ENCODE measurements at regions not wholly inside any gene's neighbourhood (a gene's known extent, or its start where the extent isn't known, plus 50 kb on each side); places are given as distances from the start of the nearest gene placed in this dataset.
"Not testable (repeated sequence)": the region's sequence is repeated elsewhere in the genome, so short reads cannot be mapped to it uniquely, and the experiment has no call there.

- not testable (repeated sequence) for DNase-seq (ENCODE audit: low read depth in 4 of 6, low spot score in 6 of 6)
- WGBS (ENCODE audit: insufficient coverage), result 93% methylated on average over 3 of the region's 7 CpGs
These were observed 158.8 kb downstream of the SPATA31A6 start for GRCh38 chr9:42342297-42342696.

GRCh38 chr9:42344508-42344907, 161.0 kb downstream of the SPATA31A6 start:
- not testable (repeated sequence) for H3K36me3 ChIP-seq (ENCODE audit: control insufficient read depth, insufficient read depth, low read length); H3K4me1 ChIP-seq (ENCODE audit: control insufficient read depth, insufficient read depth, low read length); H3K4me3 ChIP-seq (ENCODE audit: low read depth, low read length); H3K27ac ChIP-seq (ENCODE audit: low read depth, low read length); DNase-seq (ENCODE audit: low read depth in 4 of 6, low spot score in 6 of 6); H3K27me3 ChIP-seq (ENCODE audit: control insufficient read depth, insufficient read depth, low read length); H3K9me3 ChIP-seq (ENCODE audit: control insufficient read depth, insufficient read depth, low read length)
- WGBS (ENCODE audit: insufficient coverage), result 99% methylated on average over 5 of the region's 6 CpGs

More at GRCh38 chr9:42342297-42342696, 158.8 kb downstream of the SPATA31A6 start:
- not testable (repeated sequence) for H3K4me3 ChIP-seq (ENCODE audit: low read depth, low read length); H3K4me1 ChIP-seq (ENCODE audit: control insufficient read depth, insufficient read depth, low read length); H3K36me3 ChIP-seq (ENCODE audit: control insufficient read depth, insufficient read depth, low read length); H3K27ac ChIP-seq (ENCODE audit: low read depth, low read length); H3K9me3 ChIP-seq (ENCODE audit: control insufficient read depth, insufficient read depth, low read length); H3K27me3 ChIP-seq (ENCODE audit: control insufficient read depth, insufficient read depth, low read length)

GRCh38 chr9:42346916-42347315, 163.5 kb downstream of the SPATA31A6 start:
- not testable (repeated sequence) for DNase-seq (ENCODE audit: low read depth in 4 of 6, low spot score in 6 of 6); H3K4me3 ChIP-seq (ENCODE audit: low read depth, low read length)
- WGBS (ENCODE audit: insufficient coverage), result no CpG with 5 or more reads among the region's 2 CpGs

GRCh38 chr9:42349181-42349580, 165.7 kb downstream of the SPATA31A6 start:
- not testable (repeated sequence) for H3K27ac ChIP-seq (ENCODE audit: low read depth, low read length); H3K4me3 ChIP-seq (ENCODE audit: low read depth, low read length); H3K9me3 ChIP-seq (ENCODE audit: control insufficient read depth, insufficient read depth, low read length); H3K36me3 ChIP-seq (ENCODE audit: control insufficient read depth, insufficient read depth, low read length); H3K4me1 ChIP-seq (ENCODE audit: control insufficient read depth, insufficient read depth, low read length); DNase-seq (ENCODE audit: low read depth in 4 of 6, low spot score in 6 of 6); H3K27me3 ChIP-seq (ENCODE audit: control insufficient read depth, insufficient read depth, low read length)

More at GRCh38 chr9:42346916-42347315, 163.5 kb downstream of the SPATA31A6 start:
- H3K27ac ChIP-seq (ENCODE audit: low read depth, low read length); H3K9me3 ChIP-seq (ENCODE audit: control insufficient read depth, insufficient read depth, low read length); H3K36me3 ChIP-seq (ENCODE audit: control insufficient read depth, insufficient read depth, low read length); H3K4me1 ChIP-seq (ENCODE audit: control insufficient read depth, insufficient read depth, low read length); H3K27me3 ChIP-seq (ENCODE audit: control insufficient read depth, insufficient read depth, low read length): not testable (repeated sequence)

GRCh38 chr9:42350412-42350811, 167.0 kb downstream of the SPATA31A6 start:
- H3K9me3 ChIP-seq (ENCODE audit: control insufficient read depth, insufficient read depth, low read length); H3K36me3 ChIP-seq (ENCODE audit: control insufficient read depth, insufficient read depth, low read length); DNase-seq (ENCODE audit: low read depth in 4 of 6, low spot score in 6 of 6); H3K4me1 ChIP-seq (ENCODE audit: control insufficient read depth, insufficient read depth, low read length); H3K27me3 ChIP-seq (ENCODE audit: control insufficient read depth, insufficient read depth, low read length); H3K27ac ChIP-seq (ENCODE audit: low read depth, low read length); H3K4me3 ChIP-seq (ENCODE audit: low read depth, low read length): not testable (repeated sequence)
- WGBS (ENCODE audit: insufficient coverage), result no CpG with 5 or more reads among the region's 2 CpGs

GRCh38 chr9:42357604-42358373, 174.3 kb downstream of the SPATA31A6 start:
- H3K27ac ChIP-seq (ENCODE audit: low read depth, low read length); DNase-seq (ENCODE audit: low read depth in 4 of 6, low spot score in 6 of 6); H3K9me3 ChIP-seq (ENCODE audit: control insufficient read depth, insufficient read depth, low read length); H3K4me1 ChIP-seq (ENCODE audit: control insufficient read depth, insufficient read depth, low read length); H3K27me3 ChIP-seq (ENCODE audit: control insufficient read depth, insufficient read depth, low read length); H3K4me3 ChIP-seq (ENCODE audit: low read depth, low read length); H3K36me3 ChIP-seq (ENCODE audit: control insufficient read depth, insufficient read depth, low read length): not testable (repeated sequence)
- 31% methylated on average over 13 of the region's 40 CpGs for WGBS (ENCODE audit: insufficient coverage)

- H3K4me1 ChIP-seq (ENCODE audit: control insufficient read depth, insufficient read depth, low read length); H3K36me3 ChIP-seq (ENCODE audit: control insufficient read depth, insufficient read depth, low read length); H3K27ac ChIP-seq (ENCODE audit: low read depth, low read length); H3K4me3 ChIP-seq (ENCODE audit: low read depth, low read length); H3K9me3 ChIP-seq (ENCODE audit: control insufficient read depth, insufficient read depth, low read length); H3K27me3 ChIP-seq (ENCODE audit: control insufficient read depth, insufficient read depth, low read length); DNase-seq (ENCODE audit: low read depth in 4 of 6, low spot score in 6 of 6): not testable (repeated sequence)
- WGBS (ENCODE audit: insufficient coverage), result 0% methylated on average over 1 of the region's 2 CpGs
These were observed 175.3 kb downstream of the SPATA31A6 start for GRCh38 chr9:42358626-42359247.

- not testable (repeated sequence) for H3K9me3 ChIP-seq (ENCODE audit: control insufficient read depth, insufficient read depth, low read length); H3K27ac ChIP-seq (ENCODE audit: low read depth, low read length); DNase-seq (ENCODE audit: low read depth in 4 of 6, low spot score in 6 of 6); H3K36me3 ChIP-seq (ENCODE audit: control insufficient read depth, insufficient read depth, low read length); H3K27me3 ChIP-seq (ENCODE audit: control insufficient read depth, insufficient read depth, low read length); H3K4me3 ChIP-seq (ENCODE audit: low read depth, low read length); H3K4me1 ChIP-seq (ENCODE audit: control insufficient read depth, insufficient read depth, low read length)
- WGBS (ENCODE audit: insufficient coverage), result 90% methylated on average over 2 of the region's 4 CpGs
These were observed 181.2 kb downstream of the SPATA31A6 start for GRCh38 chr9:42364410-42365243.

GRCh38 chr9:42365244-42365945, 181.9 kb downstream of the SPATA31A6 start:
- not testable (repeated sequence) for H3K27ac ChIP-seq (ENCODE audit: low read depth, low read length); H3K36me3 ChIP-seq (ENCODE audit: control insufficient read depth, insufficient read depth, low read length); DNase-seq (ENCODE audit: low read depth in 4 of 6, low spot score in 6 of 6); H3K4me3 ChIP-seq (ENCODE audit: low read depth, low read length); H3K4me1 ChIP-seq (ENCODE audit: control insufficient read depth, insufficient read depth, low read length); H3K9me3 ChIP-seq (ENCODE audit: control insufficient read depth, insufficient read depth, low read length); H3K27me3 ChIP-seq (ENCODE audit: control insufficient read depth, insufficient read depth, low read length)
- WGBS (ENCODE audit: insufficient coverage), result 67% methylated on average over 1 of the region's 7 CpGs

Data from spinal cord (tissue), 9 donors.